Nephron progenitor cell (in vitro differentiated cells): ENCODE measurements at regions not wholly inside any gene's neighbourhood (a gene's known extent, or its start where the extent isn't known, plus 50 kb on each side); places are given as distances from the start of the nearest gene placed in this dataset.

Source experiments
- DNase-seq: peaks from one replicate; pipeline ENCODE4 v3.0.0; 2021
- H3K27ac Mint-ChIP-seq: 2 replicates; pipeline ENCODE4 v1.8.0; 2021; ENCODE audit warnings: mild to moderate bottlenecking, moderate library complexity, mixed read lengths
- H3K27me3 Mint-ChIP-seq: 2 replicates; pipeline ENCODE4 v1.8.0; 2021; ENCODE audit warnings: mild to moderate bottlenecking, low read depth, mixed read lengths; ENCODE audit not compliant: poor library complexity
- H3K36me3 Mint-ChIP-seq: 2 replicates; pipeline ENCODE4 v1.8.0; 2021; ENCODE audit warnings: low read depth, mixed read lengths
- H3K4me1 Mint-ChIP-seq: 2 replicates; pipeline ENCODE4 v1.8.0; 2021; ENCODE audit warnings: mixed read lengths
- H3K4me3 Mint-ChIP-seq: 2 replicates; pipeline ENCODE4 v1.8.0; 2021; ENCODE audit warnings: mild to moderate bottlenecking, moderate library complexity, mixed read lengths
- H3K9me3 Mint-ChIP-seq: 2 replicates; pipeline ENCODE4 v1.8.0; 2021; ENCODE audit warnings: mild to moderate bottlenecking, moderate library complexity, mixed read lengths
- TF ChIP-seq, protein P1 (sequence below): fragments of 200-600 bp; sonication (generic); IDR thresholded peaks from 2 replicates; pipeline ENCODE4 v1.5.0; 2021; ENCODE audit warnings: antibody characterized with exemption

- Mint-ChIP-seq H3K4me1 (no peaks in the 10 kb centered on the region), H3K36me3 (no peaks in the 10 kb centered on the region), H3K27me3 (no peaks in the 10 kb centered on the region), H3K4me3 (no peak overlapping the region), H3K27ac (peak overlapping the region; percentile 44), H3K9me3 (no peaks in the 10 kb centered on the region)
- DNase-seq = no peak
- TF ChIP-seq, protein P1, sequence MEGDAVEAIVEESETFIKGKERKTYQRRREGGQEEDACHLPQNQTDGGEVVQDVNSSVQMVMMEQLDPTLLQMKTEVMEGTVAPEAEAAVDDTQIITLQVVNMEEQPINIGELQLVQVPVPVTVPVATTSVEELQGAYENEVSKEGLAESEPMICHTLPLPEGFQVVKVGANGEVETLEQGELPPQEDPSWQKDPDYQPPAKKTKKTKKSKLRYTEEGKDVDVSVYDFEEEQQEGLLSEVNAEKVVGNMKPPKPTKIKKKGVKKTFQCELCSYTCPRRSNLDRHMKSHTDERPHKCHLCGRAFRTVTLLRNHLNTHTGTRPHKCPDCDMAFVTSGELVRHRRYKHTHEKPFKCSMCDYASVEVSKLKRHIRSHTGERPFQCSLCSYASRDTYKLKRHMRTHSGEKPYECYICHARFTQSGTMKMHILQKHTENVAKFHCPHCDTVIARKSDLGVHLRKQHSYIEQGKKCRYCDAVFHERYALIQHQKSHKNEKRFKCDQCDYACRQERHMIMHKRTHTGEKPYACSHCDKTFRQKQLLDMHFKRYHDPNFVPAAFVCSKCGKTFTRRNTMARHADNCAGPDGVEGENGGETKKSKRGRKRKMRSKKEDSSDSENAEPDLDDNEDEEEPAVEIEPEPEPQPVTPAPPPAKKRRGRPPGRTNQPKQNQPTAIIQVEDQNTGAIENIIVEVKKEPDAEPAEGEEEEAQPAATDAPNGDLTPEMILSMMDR = no peak
These were observed 2223.9 kb upstream of the ACO1 start for GRCh38 chr9:30160570-30160969.

DNA sequence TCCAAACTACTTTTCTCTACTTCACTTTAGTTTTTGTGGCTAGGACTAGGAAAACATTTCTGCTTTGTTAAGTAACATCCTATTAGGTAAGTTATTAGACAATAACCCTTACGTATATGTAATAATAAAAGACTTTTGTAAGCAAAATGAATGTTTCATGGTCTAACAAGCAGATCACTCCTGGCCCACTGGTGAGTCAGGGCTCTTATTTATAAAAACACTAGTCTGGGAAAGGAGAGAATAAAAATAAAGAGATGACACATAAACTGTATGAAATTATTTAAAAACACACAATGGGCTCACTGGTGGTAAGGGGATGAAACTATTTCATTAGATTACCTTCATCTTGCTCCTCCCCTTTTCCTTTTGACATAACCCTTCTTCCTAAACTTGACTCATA, 2212.2 kb upstream of the ACO1 start:
- Mint-ChIP-seq H3K9me3 (peaks cover 9% of the 10 kb centered on the region), H3K27ac (no peak overlapping the region), H3K36me3 (no peaks in the 10 kb centered on the region), H3K27me3 (no peaks in the 10 kb centered on the region), H3K4me3 (no peak overlapping the region), H3K4me1 (no peaks in the 10 kb centered on the region)
- TF ChIP-seq, protein P1 = no peak
- DNase-seq = no peak

DNA sequence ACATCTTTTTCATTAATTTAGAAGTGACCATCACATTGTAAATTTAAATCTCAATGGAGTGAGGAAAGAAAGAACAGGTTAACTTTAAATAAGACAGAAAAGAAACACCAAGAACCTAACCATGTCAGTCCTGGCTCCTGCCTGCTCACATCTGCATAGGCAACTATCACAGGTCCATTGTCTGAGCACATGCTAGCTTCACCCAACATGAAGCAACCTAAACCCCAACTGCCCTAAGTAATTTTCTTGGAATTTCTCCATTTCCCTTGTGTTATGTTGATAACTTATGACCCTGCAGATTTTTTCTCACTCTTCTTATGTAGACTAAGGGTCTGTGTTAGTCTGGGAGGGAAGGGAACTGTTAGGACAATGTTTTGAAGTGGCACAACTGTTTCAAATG, 2205.8 kb upstream of the ACO1 start:
- peaks cover 4% of the 10 kb centered on the region for H3K27me3 Mint-ChIP-seq
- TF ChIP-seq, protein P1 = no peak
- H3K36me3 Mint-ChIP-seq = no peaks in the 10 kb centered on the region
- H3K27ac Mint-ChIP-seq = no peak overlapping the region
- DNase-seq = no peak
- no peaks in the 10 kb centered on the region for H3K9me3 Mint-ChIP-seq
- H3K4me1 Mint-ChIP-seq = no peaks in the 10 kb centered on the region
- no peak overlapping the region for H3K4me3 Mint-ChIP-seq

GRCh38 chr9:30193421-30193820, 2191.0 kb upstream of the ACO1 start:
- no peak overlapping the region for H3K4me3 Mint-ChIP-seq
- TF ChIP-seq, protein P1 = no peak
- no peak overlapping the region for H3K27ac Mint-ChIP-seq
- peaks cover 4% of the 10 kb centered on the region for H3K36me3 Mint-ChIP-seq
- H3K27me3 Mint-ChIP-seq = peaks cover 3% of the 10 kb centered on the region
- DNase-seq = no peak
- peaks cover 19% of the 10 kb centered on the region for H3K9me3 Mint-ChIP-seq
- H3K4me1 Mint-ChIP-seq = no peaks in the 10 kb centered on the region

DNA sequence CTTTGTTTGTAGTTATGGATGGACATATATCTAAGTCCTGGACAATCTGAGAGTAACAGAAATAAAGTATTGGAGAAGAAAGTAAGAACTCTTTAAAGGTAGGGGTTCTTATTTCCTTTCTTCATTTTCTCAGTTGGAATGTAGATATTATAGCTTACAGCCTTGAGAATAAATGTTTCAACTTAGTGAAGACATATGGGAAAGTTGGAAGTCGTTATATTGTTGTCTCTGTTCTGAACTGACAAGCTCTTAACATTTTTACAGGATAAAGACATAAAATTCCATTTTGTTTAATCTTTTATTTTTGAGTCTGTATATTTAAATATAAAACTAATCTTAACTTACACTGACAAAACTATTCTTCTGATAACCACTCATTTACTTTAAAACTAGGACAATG, 2187.5 kb upstream of the ACO1 start:
- Mint-ChIP-seq H3K27ac (no peak overlapping the region), H3K4me1 (no peaks in the 10 kb centered on the region), H3K36me3 (peaks cover 4% of the 10 kb centered on the region), H3K4me3 (no peak overlapping the region), H3K9me3 (peaks cover 13% of the 10 kb centered on the region), H3K27me3 (no peaks in the 10 kb centered on the region)
- DNase-seq = no peak
- TF ChIP-seq, protein P1 = no peak

- peaks cover 13% of the 10 kb centered on the region for H3K9me3 Mint-ChIP-seq
- no peak for DNase-seq
- no peak overlapping the region for H3K4me3 Mint-ChIP-seq
- no peaks in the 10 kb centered on the region for H3K4me1 Mint-ChIP-seq
- H3K36me3 Mint-ChIP-seq = peaks cover 4% of the 10 kb centered on the region
- no peaks in the 10 kb centered on the region for H3K27me3 Mint-ChIP-seq
- TF ChIP-seq, protein P1 = no peak
- no peak overlapping the region for H3K27ac Mint-ChIP-seq
These were observed 2187.0 kb upstream of the ACO1 start for GRCh38 chr9:30197453-30197852.
